GM12892 (cell line): ENCODE measurements at regions not wholly inside any gene's neighbourhood (a gene's known extent, or its start where the extent isn't known, plus 50 kb on each side); places are given as distances from the start of the nearest gene placed in this dataset.

Experiments
- POLR2A ChIP-seq: IDR thresholded peaks from 2 replicates; pipeline ENCODE4 v1.6.1; 2011; ENCODE audit warnings: low read depth, low read length, control low read depth
- POLR2AphosphoS5 ChIP-seq: IDR thresholded peaks from 2 replicates; pipeline ENCODE4 v1.6.1; 2011; ENCODE audit warnings: low read depth, low read length, control low read depth

DNA sequence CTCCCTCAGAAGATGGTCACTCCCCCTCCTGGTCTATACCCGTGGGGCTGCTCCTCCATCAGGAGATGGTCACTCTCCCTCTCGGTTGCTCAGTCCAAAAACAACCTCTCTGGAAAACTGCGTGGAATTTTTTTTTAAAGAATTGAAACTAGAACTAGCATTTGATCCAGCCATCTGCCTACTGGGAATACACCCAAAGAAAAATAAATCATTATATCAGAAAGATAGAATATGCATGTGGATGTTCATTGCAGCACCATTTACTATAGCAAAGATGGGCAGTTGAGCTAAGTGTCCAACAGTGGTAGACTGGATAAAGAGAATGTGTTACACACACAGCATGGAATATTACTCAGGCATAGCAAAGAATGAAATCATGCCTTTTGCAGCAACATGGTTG, 75.7 kb upstream of the B3GAT1 start:
- TF ChIP-seq POLR2A (no peak), POLR2AphosphoS5 (no peak)
